ENCODE measurements at regions not wholly inside any gene's neighbourhood (a gene's known extent, or its start where the extent isn't known, plus 50 kb on each side); places are given as distances from the start of the nearest gene placed in this dataset.

DNA sequence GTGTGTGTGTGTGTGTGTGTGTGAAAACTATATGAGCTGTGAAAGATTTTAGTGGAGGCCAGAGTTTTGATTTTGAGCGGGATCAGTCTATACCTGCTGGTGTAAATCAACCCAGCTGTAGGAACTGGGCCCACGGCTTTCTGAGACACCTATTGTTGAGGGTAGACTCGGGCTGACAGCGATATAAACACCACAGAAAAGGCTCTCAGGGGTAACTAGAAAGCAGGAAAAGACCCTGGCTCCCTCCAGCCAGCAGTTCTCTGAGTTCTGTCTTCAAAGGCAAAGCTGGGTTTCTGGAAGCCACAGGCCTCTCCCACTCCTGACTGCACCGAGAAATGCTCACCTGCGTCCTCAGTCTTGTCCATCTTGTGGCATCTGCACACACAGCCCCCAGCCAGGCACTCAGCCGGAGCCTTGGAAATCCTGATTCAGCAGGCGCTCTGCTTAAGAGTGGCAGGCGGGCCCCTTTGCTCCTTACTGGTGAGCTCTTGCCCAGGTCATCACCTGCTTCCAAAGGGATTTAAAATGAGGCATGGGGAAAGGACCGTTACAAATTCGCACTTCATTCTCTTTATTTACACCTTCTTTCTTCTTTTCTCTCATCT lies 223.3 kb downstream of the NDUFS4 start:
- TF ChIP-seq, protein P1, sequence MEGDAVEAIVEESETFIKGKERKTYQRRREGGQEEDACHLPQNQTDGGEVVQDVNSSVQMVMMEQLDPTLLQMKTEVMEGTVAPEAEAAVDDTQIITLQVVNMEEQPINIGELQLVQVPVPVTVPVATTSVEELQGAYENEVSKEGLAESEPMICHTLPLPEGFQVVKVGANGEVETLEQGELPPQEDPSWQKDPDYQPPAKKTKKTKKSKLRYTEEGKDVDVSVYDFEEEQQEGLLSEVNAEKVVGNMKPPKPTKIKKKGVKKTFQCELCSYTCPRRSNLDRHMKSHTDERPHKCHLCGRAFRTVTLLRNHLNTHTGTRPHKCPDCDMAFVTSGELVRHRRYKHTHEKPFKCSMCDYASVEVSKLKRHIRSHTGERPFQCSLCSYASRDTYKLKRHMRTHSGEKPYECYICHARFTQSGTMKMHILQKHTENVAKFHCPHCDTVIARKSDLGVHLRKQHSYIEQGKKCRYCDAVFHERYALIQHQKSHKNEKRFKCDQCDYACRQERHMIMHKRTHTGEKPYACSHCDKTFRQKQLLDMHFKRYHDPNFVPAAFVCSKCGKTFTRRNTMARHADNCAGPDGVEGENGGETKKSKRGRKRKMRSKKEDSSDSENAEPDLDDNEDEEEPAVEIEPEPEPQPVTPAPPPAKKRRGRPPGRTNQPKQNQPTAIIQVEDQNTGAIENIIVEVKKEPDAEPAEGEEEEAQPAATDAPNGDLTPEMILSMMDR (IDR thresholded peaks at IDR 0.05): no peak
- no peak for TF ChIP-seq POLR2A (IDR thresholded peaks at IDR 0.05)
- TF ChIP-seq EP300 (IDR thresholded peaks at IDR 0.05): no peak
